ENCODE measurements at regions not wholly inside any gene's neighbourhood (a gene's known extent, or its start where the extent isn't known, plus 50 kb on each side); places are given as distances from the start of the nearest gene placed in this dataset.

DNA sequence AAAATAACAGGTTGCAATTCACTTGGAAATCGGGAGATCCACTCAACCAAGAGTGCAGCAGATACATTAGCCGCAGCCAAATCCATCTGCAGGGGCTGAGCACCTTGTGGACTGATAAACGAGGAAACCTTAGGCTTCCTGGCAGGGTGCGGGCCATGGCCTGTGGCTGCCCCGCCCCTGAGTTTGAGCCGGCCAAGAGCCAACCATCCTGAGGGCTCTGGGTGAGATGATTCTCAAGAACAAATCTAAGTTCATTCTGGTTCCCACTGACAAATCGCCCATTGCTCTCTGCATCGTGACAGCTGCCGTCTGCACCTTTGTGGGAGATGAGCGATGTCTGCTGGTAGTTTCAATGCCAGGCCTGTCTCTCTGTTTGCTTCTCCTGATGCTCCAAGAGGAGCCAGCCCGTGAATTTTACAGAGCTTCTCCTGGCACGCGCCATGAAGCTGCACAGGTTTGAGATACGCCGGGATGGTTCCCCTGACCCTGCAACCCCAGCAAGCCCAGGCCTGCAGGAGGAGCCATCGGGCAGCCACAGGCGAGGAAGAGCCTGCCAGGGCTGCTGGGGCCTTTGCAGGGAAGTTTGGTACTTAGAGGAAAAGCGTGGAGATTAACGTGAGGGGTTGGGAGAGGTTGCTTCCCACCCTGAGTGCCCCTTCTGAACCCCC lies 154.0 kb downstream of the OLFM1 start:
- DNase-seq: no peak

GRCh38 chr9:135242049-135242396 lies 154.6 kb downstream of the OLFM1 start:
- no peak for DNase-seq

- no peak for DNase-seq
Measured at GRCh38 chr9:135242406-135242805, 154.9 kb downstream of the OLFM1 start.

- DNase-seq: no peak
Measured at GRCh38 chr9:135243201-135244190, 156.0 kb downstream of the OLFM1 start.

GRCh38 chr9:135244271-135245221 lies 157.1 kb downstream of the OLFM1 start:
- no peak for DNase-seq

DNA sequence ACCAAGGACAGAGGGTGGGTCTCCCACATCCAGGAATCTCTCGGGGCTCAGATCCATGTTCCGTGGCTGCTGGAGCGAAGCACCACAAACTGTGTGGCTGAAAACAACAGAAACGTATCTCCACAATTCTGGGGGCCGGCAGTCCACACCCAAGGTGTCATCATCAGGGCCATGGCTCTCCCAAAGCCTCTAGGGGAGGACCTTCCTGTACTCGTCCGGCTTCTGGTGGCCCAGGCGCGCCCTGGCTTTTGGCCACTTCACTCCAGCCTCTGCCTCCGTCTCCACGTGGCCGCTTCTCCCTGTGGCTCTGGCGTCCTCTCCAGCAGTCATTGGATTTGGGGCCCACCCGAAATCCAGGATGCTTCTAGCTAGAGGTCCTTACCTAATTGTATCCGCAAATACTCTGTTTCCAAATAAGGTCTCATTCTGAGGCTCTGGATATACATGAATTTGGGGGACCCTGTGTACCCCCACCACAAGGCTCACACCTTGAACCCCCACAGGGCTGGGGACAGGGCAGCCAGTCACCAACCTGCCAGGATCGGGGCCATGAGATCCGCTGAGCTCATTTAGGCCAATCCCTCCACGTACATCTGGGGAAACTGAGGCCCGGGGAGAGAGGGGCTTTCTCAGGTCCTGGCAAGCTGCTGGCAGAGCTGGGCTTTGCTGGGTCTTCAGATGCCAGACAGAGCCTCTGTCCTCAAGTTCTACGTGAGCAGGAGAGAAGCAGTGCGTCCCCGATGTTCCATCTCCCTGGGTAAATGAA lies 158.2 kb downstream of the OLFM1 start:
- no peak for DNase-seq

DNA sequence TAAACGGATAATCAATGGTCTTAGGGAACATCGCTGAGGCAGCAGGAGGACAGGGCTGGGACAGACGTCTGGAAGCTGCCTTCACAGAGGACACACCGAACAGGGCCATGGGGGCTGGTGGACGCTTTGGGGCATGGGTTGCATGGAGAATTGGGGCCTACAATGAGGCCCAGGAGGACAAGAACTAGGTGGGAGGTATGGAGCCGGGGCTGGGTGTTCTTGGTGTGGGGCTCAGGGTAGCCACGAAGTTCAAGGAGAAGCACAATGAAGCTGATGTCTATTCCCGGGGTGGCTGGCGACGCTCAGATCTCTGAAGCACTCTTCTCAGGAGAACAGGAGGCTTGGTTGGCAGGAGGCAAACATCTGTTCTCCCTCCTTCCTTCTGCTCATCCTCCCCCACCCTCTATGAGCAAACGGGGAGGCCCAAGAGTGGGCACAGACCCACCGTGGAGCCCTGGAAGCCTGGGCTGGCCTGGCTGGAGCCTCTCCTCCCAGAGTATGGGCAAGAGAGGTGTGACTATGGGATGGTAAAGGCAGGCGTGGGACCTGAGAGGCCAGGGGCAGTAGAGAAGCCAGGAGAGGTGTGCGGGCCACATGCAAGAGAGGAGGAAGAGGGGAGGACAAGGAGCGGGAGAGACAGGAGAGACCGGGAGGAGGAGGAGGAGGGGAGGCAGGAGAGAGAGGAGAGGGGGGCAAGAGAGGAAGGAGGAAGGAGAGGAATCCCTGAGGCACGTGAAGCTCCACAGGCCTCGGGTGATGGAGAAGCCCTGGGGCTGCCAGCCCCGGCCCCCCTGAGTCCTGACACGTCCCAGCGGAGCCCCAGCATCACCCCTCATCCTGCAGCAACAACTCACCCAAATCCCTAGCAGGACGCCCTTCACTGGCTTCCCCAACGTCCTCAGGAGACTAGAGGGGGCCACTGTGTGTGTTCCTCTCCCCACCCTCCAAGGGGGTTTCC lies 159.1 kb downstream of the OLFM1 start:
- no peak for DNase-seq

DNA sequence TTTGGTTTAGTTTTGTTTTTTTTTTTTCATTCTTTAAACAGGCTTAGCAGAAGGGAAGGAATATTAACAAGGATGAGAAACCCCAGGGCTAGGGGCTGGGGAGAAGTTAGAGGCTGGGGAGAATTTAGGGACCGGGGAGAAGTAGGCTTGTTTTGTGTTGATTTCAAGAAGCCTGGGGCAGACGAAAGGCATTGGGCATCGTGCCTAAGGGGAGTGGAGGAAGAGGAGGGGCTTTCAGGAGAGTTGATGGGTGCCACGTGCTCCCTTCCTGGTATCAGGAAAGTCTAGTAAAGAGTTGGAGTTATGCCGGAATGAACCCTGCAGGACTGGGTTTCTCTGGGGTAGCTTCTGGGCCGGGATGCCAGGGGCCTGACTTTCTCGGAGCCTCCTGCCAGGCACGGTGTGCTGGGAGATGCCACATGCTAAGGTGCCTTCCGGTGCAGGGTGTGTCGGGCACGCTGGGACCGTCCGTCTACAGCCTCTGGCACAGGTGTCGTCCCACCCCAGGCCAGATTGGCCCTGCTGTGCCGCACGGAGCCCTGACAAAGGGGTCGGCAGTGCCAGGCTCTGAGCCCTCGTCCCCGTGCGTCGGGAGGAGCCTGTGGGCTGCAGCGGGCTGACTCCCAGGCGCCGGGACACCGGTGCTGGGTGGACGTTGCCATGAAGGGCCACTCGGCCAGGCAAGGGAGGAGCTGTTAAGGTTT lies 159.9 kb downstream of the OLFM1 start:
- DNase-seq: no peak

- no peak for DNase-seq
Measured at GRCh38 chr9:135248111-135248510, 160.6 kb downstream of the OLFM1 start.

DNA sequence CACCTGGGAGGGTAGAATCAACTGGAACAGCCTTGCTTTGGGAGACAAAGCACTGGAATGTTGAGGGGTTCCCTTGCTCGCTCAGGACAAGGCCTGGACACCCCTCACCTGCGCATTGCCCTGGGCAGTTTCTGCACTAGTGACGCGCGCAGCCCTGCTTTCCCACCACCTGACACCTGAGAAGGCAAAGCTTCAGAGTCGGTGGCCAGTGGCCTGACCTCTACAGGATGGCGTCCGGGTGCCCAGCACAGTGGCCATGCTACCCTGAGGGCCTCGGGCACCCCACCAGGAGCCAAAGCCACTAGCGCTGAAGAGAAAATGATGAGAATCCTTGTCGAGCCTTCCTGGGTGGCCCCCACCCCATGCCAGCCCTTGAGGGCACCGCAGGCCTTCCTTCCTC lies 161.3 kb downstream of the OLFM1 start:
- DNase-seq: no peak

DNA sequence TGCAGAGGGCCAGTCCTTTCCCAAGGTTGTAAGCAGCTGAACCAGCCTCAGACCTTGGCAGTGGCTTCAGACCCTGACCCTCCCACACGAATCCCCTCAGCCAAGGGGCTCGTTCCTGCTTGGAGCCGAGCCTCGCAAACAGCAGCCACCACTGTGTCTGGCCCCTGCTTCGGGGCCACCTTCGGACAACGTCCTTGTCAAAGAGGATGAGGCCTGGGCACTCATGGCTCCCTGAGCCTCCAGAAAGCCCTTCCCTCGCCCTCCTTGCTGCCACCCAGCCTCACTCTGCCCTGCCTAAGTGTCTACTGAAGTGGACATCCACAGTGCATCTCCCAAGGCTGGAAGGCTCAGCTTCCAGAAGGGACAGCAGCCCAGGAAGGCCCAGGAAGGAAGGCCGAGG lies 161.7 kb downstream of the OLFM1 start:
- no peak for DNase-seq

DNA sequence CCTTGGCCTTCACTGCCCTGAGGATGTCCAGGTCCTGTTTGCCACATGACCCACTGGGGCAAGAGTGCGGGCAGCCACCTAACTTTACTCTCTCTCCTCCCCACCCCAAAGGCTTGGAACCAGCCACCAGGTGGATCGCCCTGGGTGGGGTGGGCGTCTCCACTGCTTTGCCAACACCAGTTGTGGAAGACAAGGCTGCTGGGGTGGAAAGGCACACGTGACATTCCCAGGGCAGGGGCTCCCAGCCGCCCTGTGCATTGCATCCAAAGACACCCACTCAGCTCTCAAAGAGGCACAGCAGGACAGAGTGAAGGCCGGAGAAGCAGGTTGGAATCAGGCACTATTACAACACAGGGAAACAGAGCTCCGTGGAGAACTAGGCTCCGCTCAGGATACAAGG lies 162.2 kb downstream of the OLFM1 start:
- no peak for DNase-seq

DNA sequence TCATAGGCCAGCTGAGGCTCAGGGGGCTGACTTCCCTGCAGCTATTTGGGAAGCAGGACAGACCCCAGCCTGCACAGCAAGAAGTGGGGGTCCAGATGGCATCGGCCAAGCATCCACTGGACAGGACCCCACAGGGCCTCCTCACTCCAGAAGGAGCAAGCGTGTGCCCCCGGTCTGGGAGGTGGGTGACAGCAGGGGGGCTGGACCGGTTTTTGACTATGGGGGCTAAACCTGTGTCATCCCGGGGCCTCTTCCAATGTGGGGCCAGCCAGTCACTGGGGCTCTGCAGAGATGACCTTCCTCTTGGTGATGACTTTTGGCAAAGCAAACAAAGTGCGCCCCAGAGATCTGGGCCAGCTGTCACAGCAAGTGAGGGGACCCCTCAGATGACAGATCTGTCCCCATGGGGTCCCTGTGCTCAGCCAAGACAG lies 163.9 kb downstream of the OLFM1 start:
- DNase-seq: no peak

GRCh38 chr9:135251996-135252760 lies 164.7 kb downstream of the OLFM1 start:
- no peak for DNase-seq

DNA sequence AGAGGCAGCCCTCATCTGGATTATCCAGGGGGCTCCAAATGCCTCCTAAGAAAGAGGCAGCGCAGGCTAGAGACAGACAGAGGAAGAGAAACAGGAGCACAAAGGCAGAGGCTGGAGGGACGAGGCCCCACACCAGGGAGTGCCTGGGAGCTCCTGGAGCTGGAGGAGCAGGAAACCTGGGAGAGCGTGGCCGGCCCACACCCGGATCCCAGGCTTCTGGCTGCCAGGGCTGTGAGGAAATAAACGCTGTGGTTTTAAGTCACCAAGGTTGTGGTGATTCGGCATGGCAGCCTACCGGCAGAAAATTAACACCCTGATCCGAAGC lies 165.5 kb downstream of the OLFM1 start:
- no peak for DNase-seq

- no peak for DNase-seq
Measured at GRCh38 chr9:135253305-135254004, 166.0 kb downstream of the OLFM1 start.

- no peak for DNase-seq
Measured at GRCh38 chr9:135254176-135255032, 166.9 kb downstream of the OLFM1 start.
